ENCODE measurements at regions not wholly inside any gene's neighbourhood (a gene's known extent, or its start where the extent isn't known, plus 50 kb on each side); places are given as distances from the start of the nearest gene placed in this dataset.

- no peaks in the 10 kb centered on the region for H3K79me2 ChIP-seq (ENCODE audit: control insufficient read depth, insufficient read depth, low read length, unreplicated experiment)
- H3K27me3 ChIP-seq (ENCODE audit: insufficient read depth, low read length), result no peaks in the 10 kb centered on the region
- H3K4me1 ChIP-seq (ENCODE audit: control insufficient read depth, insufficient read depth, low read length, unreplicated experiment), result no peaks in the 10 kb centered on the region
Measured at GRCh38 chr20:60629206-60629605, 622.9 kb upstream of the CDH4 start.

GRCh38 chr20:60630609-60631008, 621.5 kb upstream of the CDH4 start:
- no peaks in the 10 kb centered on the region for H3K36me3 ChIP-seq (ENCODE audit: insufficient read depth, low read length)
- no peaks in the 10 kb centered on the region for H3K4me1 ChIP-seq (ENCODE audit: control insufficient read depth, insufficient read depth, low read length, unreplicated experiment)
- no peak overlapping the region for H3K27ac ChIP-seq (ENCODE audit: low read depth, low read length)
- H2AFZ ChIP-seq (ENCODE audit: low read length, unreplicated experiment), result no peak overlapping the region
- H3K27me3 ChIP-seq (ENCODE audit: insufficient read depth, low read length), result no peaks in the 10 kb centered on the region
- no peaks in the 10 kb centered on the region for H3K79me2 ChIP-seq (ENCODE audit: control insufficient read depth, insufficient read depth, low read length, unreplicated experiment)
- H3K4me3 ChIP-seq (ENCODE audit: low read depth, low read length), result no peak overlapping the region

More at GRCh38 chr20:60629206-60629605, 622.9 kb upstream of the CDH4 start:
- Histone ChIP-seq H2AFZ (ENCODE audit: low read length, unreplicated experiment) (no peak overlapping the region), H3K36me3 (ENCODE audit: insufficient read depth, low read length) (no peaks in the 10 kb centered on the region), H3K27ac (ENCODE audit: low read depth, low read length) (no peak overlapping the region), H3K4me3 (ENCODE audit: low read depth, low read length) (no peak overlapping the region)

GRCh38 chr20:60631585-60632287, 620.3 kb upstream of the CDH4 start:
- no peak overlapping the region for H3K4me3 ChIP-seq (ENCODE audit: low read depth, low read length)
- no peaks in the 10 kb centered on the region for H3K4me1 ChIP-seq (ENCODE audit: control insufficient read depth, insufficient read depth, low read length, unreplicated experiment)
- H3K79me2 ChIP-seq (ENCODE audit: control insufficient read depth, insufficient read depth, low read length, unreplicated experiment), result no peaks in the 10 kb centered on the region
- no peaks in the 10 kb centered on the region for H3K27me3 ChIP-seq (ENCODE audit: insufficient read depth, low read length)
- H2AFZ ChIP-seq (ENCODE audit: low read length, unreplicated experiment), result no peak overlapping the region
- no peak overlapping the region for H3K27ac ChIP-seq (ENCODE audit: low read depth, low read length)
- no peaks in the 10 kb centered on the region for H3K36me3 ChIP-seq (ENCODE audit: insufficient read depth, low read length)

- H3K36me3 ChIP-seq (ENCODE audit: insufficient read depth, low read length), result no peaks in the 10 kb centered on the region
- no peaks in the 10 kb centered on the region for H3K4me1 ChIP-seq (ENCODE audit: control insufficient read depth, insufficient read depth, low read length, unreplicated experiment)
- no peaks in the 10 kb centered on the region for H3K79me2 ChIP-seq (ENCODE audit: control insufficient read depth, insufficient read depth, low read length, unreplicated experiment)
- H3K4me3 ChIP-seq (ENCODE audit: low read depth, low read length), result no peak overlapping the region
- no peak overlapping the region for H3K27ac ChIP-seq (ENCODE audit: low read depth, low read length)
- H3K27me3 ChIP-seq (ENCODE audit: insufficient read depth, low read length), result no peaks in the 10 kb centered on the region
- H2AFZ ChIP-seq (ENCODE audit: low read length, unreplicated experiment), result no peak overlapping the region
Measured at GRCh38 chr20:60632391-60633262, 619.4 kb upstream of the CDH4 start.

- no peak overlapping the region for H2AFZ ChIP-seq (ENCODE audit: low read length, unreplicated experiment)
- H3K27ac ChIP-seq (ENCODE audit: low read depth, low read length), result no peak overlapping the region
- H3K4me1 ChIP-seq (ENCODE audit: control insufficient read depth, insufficient read depth, low read length, unreplicated experiment), result no peaks in the 10 kb centered on the region
- no peaks in the 10 kb centered on the region for H3K27me3 ChIP-seq (ENCODE audit: insufficient read depth, low read length)
- H3K79me2 ChIP-seq (ENCODE audit: control insufficient read depth, insufficient read depth, low read length, unreplicated experiment), result no peaks in the 10 kb centered on the region
- H3K4me3 ChIP-seq (ENCODE audit: low read depth, low read length), result no peak overlapping the region
- no peaks in the 10 kb centered on the region for H3K36me3 ChIP-seq (ENCODE audit: insufficient read depth, low read length)
Measured at GRCh38 chr20:60634491-60635172, 617.4 kb upstream of the CDH4 start.

- H3K79me2 ChIP-seq (ENCODE audit: control insufficient read depth, insufficient read depth, low read length, unreplicated experiment), result no peaks in the 10 kb centered on the region
- H3K4me1 ChIP-seq (ENCODE audit: control insufficient read depth, insufficient read depth, low read length, unreplicated experiment), result no peaks in the 10 kb centered on the region
- H3K4me3 ChIP-seq (ENCODE audit: low read depth, low read length), result no peak overlapping the region
- H3K27ac ChIP-seq (ENCODE audit: low read depth, low read length), result no peak overlapping the region
- H3K36me3 ChIP-seq (ENCODE audit: insufficient read depth, low read length), result no peaks in the 10 kb centered on the region
- no peak overlapping the region for H2AFZ ChIP-seq (ENCODE audit: low read length, unreplicated experiment)
- no peaks in the 10 kb centered on the region for H3K27me3 ChIP-seq (ENCODE audit: insufficient read depth, low read length)
Measured at GRCh38 chr20:60636417-60636816, 615.6 kb upstream of the CDH4 start.

- Histone ChIP-seq H3K27me3 (ENCODE audit: insufficient read depth, low read length) (no peaks in the 10 kb centered on the region), H3K79me2 (ENCODE audit: control insufficient read depth, insufficient read depth, low read length, unreplicated experiment) (no peaks in the 10 kb centered on the region), H3K4me1 (ENCODE audit: control insufficient read depth, insufficient read depth, low read length, unreplicated experiment) (no peaks in the 10 kb centered on the region), H3K27ac (ENCODE audit: low read depth, low read length) (no peak overlapping the region), H3K36me3 (ENCODE audit: insufficient read depth, low read length) (no peaks in the 10 kb centered on the region), H2AFZ (ENCODE audit: low read length, unreplicated experiment) (no peak overlapping the region), H3K4me3 (ENCODE audit: low read depth, low read length) (no peak overlapping the region)
Measured at GRCh38 chr20:60637801-60638200, 614.3 kb upstream of the CDH4 start.

GRCh38 chr20:60638430-60639098, 613.5 kb upstream of the CDH4 start:
- Histone ChIP-seq H3K79me2 (ENCODE audit: control insufficient read depth, insufficient read depth, low read length, unreplicated experiment) (no peaks in the 10 kb centered on the region), H3K4me3 (ENCODE audit: low read depth, low read length) (no peak overlapping the region), H3K4me1 (ENCODE audit: control insufficient read depth, insufficient read depth, low read length, unreplicated experiment) (no peaks in the 10 kb centered on the region), H3K36me3 (ENCODE audit: insufficient read depth, low read length) (no peaks in the 10 kb centered on the region), H2AFZ (ENCODE audit: low read length, unreplicated experiment) (no peak overlapping the region), H3K27ac (ENCODE audit: low read depth, low read length) (no peak overlapping the region), H3K27me3 (ENCODE audit: insufficient read depth, low read length) (no peaks in the 10 kb centered on the region)

GRCh38 chr20:60641879-60642447, 610.1 kb upstream of the CDH4 start:
- no peaks in the 10 kb centered on the region for H3K79me2 ChIP-seq (ENCODE audit: control insufficient read depth, insufficient read depth, low read length, unreplicated experiment)
- H2AFZ ChIP-seq (ENCODE audit: low read length, unreplicated experiment), result no peak overlapping the region
- H3K27me3 ChIP-seq (ENCODE audit: insufficient read depth, low read length), result no peaks in the 10 kb centered on the region
- no peaks in the 10 kb centered on the region for H3K36me3 ChIP-seq (ENCODE audit: insufficient read depth, low read length)
- H3K4me1 ChIP-seq (ENCODE audit: control insufficient read depth, insufficient read depth, low read length, unreplicated experiment), result no peaks in the 10 kb centered on the region
- no peak overlapping the region for H3K4me3 ChIP-seq (ENCODE audit: low read depth, low read length)
- H3K27ac ChIP-seq (ENCODE audit: low read depth, low read length), result no peak overlapping the region

GRCh38 chr20:60642541-60642940, 609.5 kb upstream of the CDH4 start:
- Histone ChIP-seq H3K4me3 (ENCODE audit: low read depth, low read length) (no peak overlapping the region), H3K27ac (ENCODE audit: low read depth, low read length) (no peak overlapping the region), H3K4me1 (ENCODE audit: control insufficient read depth, insufficient read depth, low read length, unreplicated experiment) (no peaks in the 10 kb centered on the region), H2AFZ (ENCODE audit: low read length, unreplicated experiment) (no peak overlapping the region), H3K36me3 (ENCODE audit: insufficient read depth, low read length) (no peaks in the 10 kb centered on the region), H3K79me2 (ENCODE audit: control insufficient read depth, insufficient read depth, low read length, unreplicated experiment) (no peaks in the 10 kb centered on the region), H3K27me3 (ENCODE audit: insufficient read depth, low read length) (no peaks in the 10 kb centered on the region)

Measured in ACC112 (cell line).